NCI-H1105 treated with DMSO at 0.1 percent for 48 hours (cell line): ENCODE measurements at regions not wholly inside any gene's neighbourhood (a gene's known extent, or its start where the extent isn't known, plus 50 kb on each side); places are given as distances from the start of the nearest gene placed in this dataset.

ENCODE experiments used
- DNase-seq: peaks from one replicate; lab custom pipeline; 2025; lab: John Stamatoyannopoulos, UW

GRCh38 chr7:156067156-156067555 is 254.9 kb upstream of the SHH start:
- DNase-seq, result no peak

GRCh38 chr7:156065400-156065799 is 253.1 kb upstream of the SHH start:
- DNase-seq, result no peak

GRCh38 chr7:156064971-156065386 is 252.7 kb upstream of the SHH start:
- DNase-seq, result no peak

GRCh38 chr7:156063241-156063810 is 251.1 kb upstream of the SHH start:
- DNase-seq, result no peak

- DNase-seq, result no peak
Measured at GRCh38 chr7:156062286-156062685, 250.0 kb upstream of the SHH start.

GRCh38 chr7:156061689-156062255 is 249.5 kb upstream of the SHH start:
- no peak for DNase-seq

- no peak for DNase-seq
Measured at GRCh38 chr7:156060925-156061324, 248.7 kb upstream of the SHH start.

GRCh38 chr7:156059369-156059768 is 247.1 kb upstream of the SHH start:
- DNase-seq, result no peak

- DNase-seq, result no peak
Measured at GRCh38 chr7:156058248-156058647, 246.0 kb upstream of the SHH start.

GRCh38 chr7:156056534-156056933 is 244.3 kb upstream of the SHH start:
- DNase-seq, result no peak

GRCh38 chr7:156055206-156055822 is 243.1 kb upstream of the SHH start:
- no peak for DNase-seq

GRCh38 chr7:156051884-156052283 is 239.6 kb upstream of the SHH start:
- DNase-seq, result no peak

GRCh38 chr7:156050636-156051569 is 238.6 kb upstream of the SHH start:
- DNase-seq, result no peak

GRCh38 chr7:156049366-156049765 is 237.1 kb upstream of the SHH start:
- no peak for DNase-seq

GRCh38 chr7:156046031-156046560 is 233.8 kb upstream of the SHH start:
- no peak for DNase-seq

- DNase-seq, result no peak
Measured at GRCh38 chr7:156043416-156044178, 231.3 kb upstream of the SHH start.

GRCh38 chr7:156041398-156041797 is 229.1 kb upstream of the SHH start:
- DNase-seq, result no peak

GRCh38 chr7:156039971-156040677 is 227.9 kb upstream of the SHH start:
- no peak for DNase-seq

GRCh38 chr7:156039194-156039593 is 226.9 kb upstream of the SHH start:
- no peak for DNase-seq

GRCh38 chr7:156038345-156038744 is 226.1 kb upstream of the SHH start:
- DNase-seq, result no peak

GRCh38 chr7:156036153-156036552 is 223.9 kb upstream of the SHH start:
- DNase-seq, result no peak
